C4-2B (cell line): ENCODE measurements at regions not wholly inside any gene's neighbourhood (a gene's known extent, or its start where the extent isn't known, plus 50 kb on each side); places are given as distances from the start of the nearest gene placed in this dataset.

Source experiments
- CTCF ChIP-seq: fragments of 450-650 bp; conservative IDR thresholded peaks from 2 replicates; pipeline ENCODE4 v1.5.1; 2017; ENCODE audit warnings: mild to moderate bottlenecking
- ZFX ChIP-seq: fragments of 450-650 bp; IDR thresholded peaks from 2 replicates; pipeline ENCODE4 v1.6.1; 2017

GRCh38 chr2:67900826-67901225 lies 162.0 kb downstream of the C1D start:
- TF ChIP-seq CTCF: no peak
- no peak for TF ChIP-seq ZFX
